Stomach (tissue), 8 donors: ENCODE measurements at regions not wholly inside any gene's neighbourhood (a gene's known extent, or its start where the extent isn't known, plus 50 kb on each side); places are given as distances from the start of the nearest gene placed in this dataset.

Experiments used
- DNase-seq, 2 donors: peaks; one replicate each; pipeline versions ENCODE4 v3.0.0 to v3.0.0-alpha.2; 2013 to 2019
- H3K27ac ChIP-seq, 5 donors: fragments of 200-600 bp in 4 of 5; sonication (generic) in 4 of 5; one replicate each; pipeline ENCODE4 v1.5.1; 2013 to 2019; ENCODE audit warnings: mild to moderate bottlenecking in 1 of 5, moderate library complexity in 1 of 5
- H3K27me3 ChIP-seq, 3 donors: fragments of 200-600 bp; sonication (generic); one replicate each; pipeline ENCODE4 v1.5.1; 2017 to 2019; ENCODE audit warnings: mixed run types in 1 of 3
- H3K36me3 ChIP-seq, 4 donors: fragments of 200-600 bp; sonication (generic); 1 replicate in 3 of 4; 2 replicates in 1 of 4; pipeline ENCODE4 v1.5.1; 2016 to 2019
- H3K4me1 ChIP-seq, 4 donors: fragments of 200-600 bp; sonication (generic); one replicate each; pipeline ENCODE4 v1.5.1; 2016 to 2019
- H3K4me3 ChIP-seq, 4 donors: fragments of 200-600 bp; sonication (generic) in 3 of 4; one replicate each; pipeline ENCODE4 v1.5.1; 2016 to 2019; ENCODE audit warnings: mild to moderate bottlenecking in 1 of 4
- H3K9me3 ChIP-seq, 4 donors: fragments of 200-600 bp; sonication (generic); one replicate each; pipeline ENCODE4 v1.5.1; 2016 to 2019
- EP300 ChIP-seq: sonication (generic); formaldehyde crosslinking; IDR thresholded peaks from one replicate; pipeline ENCODE4 v1.6.1; 2017; ENCODE audit warnings: antibody characterized with exemption
- POLR2A ChIP-seq, 4 donors: fragments of 450-650 bp; IDR thresholded peaks; one replicate each; pipeline ENCODE4 v1.6.1; 2016; ENCODE audit warnings: antibody characterized with exemption in 4 of 4, control low read depth in 2 of 4, mild to moderate bottlenecking in 1 of 4, moderate library complexity in 1 of 4
- POLR2AphosphoS5 ChIP-seq, 3 donors: sonication (generic); formaldehyde crosslinking; IDR thresholded peaks; one replicate each; pipeline ENCODE4 v1.6.1; 2016; ENCODE audit warnings: antibody characterized with exemption in 3 of 3
- WGBS, 5 donors: extraction: QIAGEN DNeasy Blood & Tissue Kit in 3 of 5; methylation state at CpG; one replicate each; pipeline versions ENCODE4 v1.1.5 to v1.1.7; 2013 to 2018; 5-methylcytosine and 5-hydroxymethylcytosine counted together
- intact Hi-C: fragments of 100-400 bp; cut with DNase I; formaldehyde crosslinking; loops from one replicate; pipeline ENCODE4 v1.15.1; 2023; ENCODE audit warnings: low total_unique reads
- TF ChIP-seq, protein P1 (sequence below), 7 experiments: fragments of 450-650 bp in 4 of 7; fragments of 200-600 bp in 3 of 7; sonication (generic) in 3 of 7; IDR thresholded peaks; one replicate each; pipeline ENCODE4 v1.5.1; 2016 to 2019; ENCODE audit warnings: antibody characterized with exemption in 7 of 7, control low read depth in 2 of 7, mild to moderate bottlenecking in 1 of 7
- donor health status: healthy with polysubstance abuse.
- donor health status: Bipolar disorder and iron deficiency.
- donor health status: healthy.

DNA sequence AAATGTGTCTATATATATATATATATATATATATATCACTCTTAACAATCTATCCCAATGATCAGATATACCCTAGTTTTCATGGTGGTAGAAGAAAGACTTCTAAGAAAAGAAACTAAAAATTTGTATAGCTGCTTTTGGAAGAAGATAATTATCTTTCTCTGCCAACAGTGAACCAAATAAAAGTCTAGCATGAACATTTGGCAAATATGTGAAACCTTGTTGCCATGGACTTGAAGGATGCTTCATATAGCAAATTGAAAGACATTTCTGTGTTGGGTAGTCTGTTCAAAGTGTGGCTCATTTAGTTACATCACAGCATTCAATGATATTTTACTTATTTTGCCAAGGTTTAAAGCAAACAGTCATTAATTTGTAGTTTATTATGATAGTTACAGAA lies 219.9 kb upstream of the NECTIN3 start:
- no peaks in the 10 kb centered on the region for H3K9me3 ChIP-seq
- H3K27ac ChIP-seq, result no peak overlapping the region
- H3K4me3 ChIP-seq, result no peak overlapping the region
- DNase-seq, result no peak
- no peaks in the 10 kb centered on the region for H3K4me1 ChIP-seq
- TF ChIP-seq POLR2A (IDR thresholded peaks at IDR 0.05) (no peak), POLR2AphosphoS5 (IDR thresholded peaks at IDR 0.05) (no peak), EP300 (no peak)
- TF ChIP-seq, protein P1, sequence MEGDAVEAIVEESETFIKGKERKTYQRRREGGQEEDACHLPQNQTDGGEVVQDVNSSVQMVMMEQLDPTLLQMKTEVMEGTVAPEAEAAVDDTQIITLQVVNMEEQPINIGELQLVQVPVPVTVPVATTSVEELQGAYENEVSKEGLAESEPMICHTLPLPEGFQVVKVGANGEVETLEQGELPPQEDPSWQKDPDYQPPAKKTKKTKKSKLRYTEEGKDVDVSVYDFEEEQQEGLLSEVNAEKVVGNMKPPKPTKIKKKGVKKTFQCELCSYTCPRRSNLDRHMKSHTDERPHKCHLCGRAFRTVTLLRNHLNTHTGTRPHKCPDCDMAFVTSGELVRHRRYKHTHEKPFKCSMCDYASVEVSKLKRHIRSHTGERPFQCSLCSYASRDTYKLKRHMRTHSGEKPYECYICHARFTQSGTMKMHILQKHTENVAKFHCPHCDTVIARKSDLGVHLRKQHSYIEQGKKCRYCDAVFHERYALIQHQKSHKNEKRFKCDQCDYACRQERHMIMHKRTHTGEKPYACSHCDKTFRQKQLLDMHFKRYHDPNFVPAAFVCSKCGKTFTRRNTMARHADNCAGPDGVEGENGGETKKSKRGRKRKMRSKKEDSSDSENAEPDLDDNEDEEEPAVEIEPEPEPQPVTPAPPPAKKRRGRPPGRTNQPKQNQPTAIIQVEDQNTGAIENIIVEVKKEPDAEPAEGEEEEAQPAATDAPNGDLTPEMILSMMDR (IDR thresholded peaks at IDR 0.05), result no peak
- intact Hi-C loops, result no loop called here
- no peaks in the 10 kb centered on the region for H3K27me3 ChIP-seq
- H3K36me3 ChIP-seq, result no peaks in the 10 kb centered on the region

DNA sequence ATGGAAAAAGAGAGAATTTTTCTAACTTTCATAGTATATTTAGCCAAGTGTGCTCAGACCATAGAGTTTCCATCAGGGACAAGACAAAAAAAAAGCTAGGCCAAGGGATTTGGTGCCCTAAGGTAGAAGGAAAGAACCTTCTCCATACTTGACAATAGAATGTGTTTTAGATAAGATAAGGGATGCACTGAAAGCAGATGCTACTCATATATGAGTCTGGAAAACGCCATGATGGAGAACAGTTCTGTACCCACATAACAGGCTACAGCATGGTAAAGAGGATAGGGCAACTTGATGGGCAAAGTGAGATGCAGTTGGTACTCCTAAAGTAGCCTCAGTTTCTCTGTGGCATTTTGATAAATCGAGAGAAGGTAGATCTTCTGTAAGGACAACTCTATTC lies 216.4 kb upstream of the NECTIN3 start:
- no peaks in the 10 kb centered on the region for H3K27me3 ChIP-seq
- H3K27ac ChIP-seq, result no peak overlapping the region
- TF ChIP-seq POLR2A (IDR thresholded peaks at IDR 0.05) (no peak), POLR2AphosphoS5 (IDR thresholded peaks at IDR 0.05) (no peak), EP300 (no peak)
- TF ChIP-seq, protein P1 (IDR thresholded peaks at IDR 0.05), result no peak
- no peak overlapping the region for H3K4me3 ChIP-seq
- DNase-seq, result no peak
- H3K9me3 ChIP-seq, result no peaks in the 10 kb centered on the region
- H3K36me3 ChIP-seq, result no peaks in the 10 kb centered on the region
- intact Hi-C loops, result no loop called here
- WGBS, 5 donors, result 75 to 92% (median 86%) methylated on average over 2 of the region's 2 CpGs
- peaks cover 0 to 4% (median 0%) of the 10 kb centered on the region in 4 donors for H3K4me1 ChIP-seq

DNA sequence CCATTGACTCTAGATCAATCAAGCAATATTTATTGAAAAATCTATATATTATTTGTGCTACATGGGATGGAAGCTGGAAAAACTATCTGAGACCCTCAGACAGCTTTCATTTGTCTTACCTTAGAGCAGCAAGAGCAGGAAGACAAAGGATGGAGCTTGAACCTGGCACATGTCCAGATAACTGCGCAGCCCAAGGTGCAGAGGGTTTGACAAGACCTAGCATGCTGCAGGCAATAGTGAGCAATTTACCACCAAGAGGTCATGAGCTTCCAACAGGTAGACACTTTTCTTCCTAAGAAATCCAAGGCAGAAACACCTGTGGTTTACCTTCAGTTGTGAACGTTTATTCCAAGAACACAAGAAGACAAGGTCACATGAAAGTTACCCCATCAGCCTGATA lies 214.7 kb upstream of the NECTIN3 start:
- Histone ChIP-seq H3K27me3 (no peaks in the 10 kb centered on the region), H3K27ac (no peak overlapping the region), H3K9me3 (no peaks in the 10 kb centered on the region), H3K4me1 (peaks cover 0 to 4% (median 0%) of the 10 kb centered on the region in 4 donors), H3K36me3 (no peaks in the 10 kb centered on the region), H3K4me3 (no peak overlapping the region)
- TF ChIP-seq POLR2AphosphoS5 (IDR thresholded peaks at IDR 0.05), result no peak
- no peak for TF ChIP-seq POLR2A (IDR thresholded peaks at IDR 0.05)
- TF ChIP-seq, protein P1 (IDR thresholded peaks at IDR 0.05), result no peak
- no peak for TF ChIP-seq EP300
- intact Hi-C loops, result no loop called here
- 79 to 92% (median 89%) methylated on average over 2 of the region's 2 CpGs for WGBS, 5 donors
- DNase-seq, result no peak

DNA sequence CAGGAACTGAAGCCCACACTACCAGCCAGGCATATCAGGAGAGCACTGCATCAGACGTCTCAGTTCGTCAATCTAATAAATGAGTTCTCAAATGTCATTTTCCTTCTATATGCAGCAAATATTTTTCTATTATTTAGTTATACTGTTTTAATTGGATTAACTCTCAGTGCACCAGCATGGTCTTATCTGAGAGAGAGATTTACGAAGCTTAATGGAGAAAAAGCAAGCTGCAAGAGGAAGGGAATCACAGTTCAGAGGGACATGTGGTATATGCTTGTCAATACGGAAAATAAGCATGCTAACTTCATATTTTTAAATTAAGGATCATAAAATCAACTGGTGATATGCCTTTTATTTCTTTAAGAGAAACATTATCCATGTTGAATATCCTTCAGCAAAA lies 213.1 kb upstream of the NECTIN3 start:
- Histone ChIP-seq H3K27me3 (no peaks in the 10 kb centered on the region), H3K4me1 (peaks cover 0 to 4% (median 0%) of the 10 kb centered on the region in 4 donors), H3K9me3 (no peaks in the 10 kb centered on the region), H3K27ac (no peak overlapping the region), H3K4me3 (no peak overlapping the region), H3K36me3 (no peaks in the 10 kb centered on the region)
- WGBS, 5 donors, result 78 to 87% (median 85%) methylated on average over 4 of the region's 4 CpGs
- no peak for DNase-seq
- intact Hi-C loops, result no loop called here
- TF ChIP-seq POLR2A (IDR thresholded peaks at IDR 0.05) (no peak), EP300 (no peak), POLR2AphosphoS5 (IDR thresholded peaks at IDR 0.05) (no peak)
- TF ChIP-seq, protein P1 (IDR thresholded peaks at IDR 0.05), result no peak
